ENCODE measurements at regions not wholly inside any gene's neighbourhood (a gene's known extent, or its start where the extent isn't known, plus 50 kb on each side); places are given as distances from the start of the nearest gene placed in this dataset.

DNA sequence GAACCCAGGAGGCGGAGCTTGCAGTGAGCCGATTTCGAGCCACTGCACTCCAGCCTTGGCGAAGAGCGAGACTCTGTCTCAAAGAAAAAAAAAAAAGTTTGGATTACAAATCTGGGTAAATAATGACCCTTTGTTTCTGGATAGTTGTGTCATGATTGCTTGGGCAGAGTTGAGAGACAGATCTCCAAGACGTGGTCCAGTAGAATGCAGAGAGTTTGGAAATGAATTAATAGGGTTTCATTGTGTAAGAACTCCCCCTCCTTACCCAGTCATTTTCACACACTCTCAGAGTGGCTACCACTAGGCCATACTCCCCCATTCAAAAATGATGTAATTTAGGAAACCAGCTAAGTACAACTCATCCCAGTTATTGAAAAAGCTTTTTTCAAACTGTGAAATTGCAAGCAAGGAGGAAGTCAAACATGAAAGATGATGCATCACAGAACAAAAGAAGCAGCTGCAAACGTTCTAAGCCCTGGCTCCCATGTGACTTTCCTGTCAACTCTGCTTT, 1331.9 kb downstream of the AACS start:
- TF ChIP-seq CTCF (IDR thresholded peaks at IDR 0.05) (no peak), POLR2A (IDR thresholded peaks at IDR 0.05) (no peak), POLR2AphosphoS5 (IDR thresholded peaks at IDR 0.05) (no peak)

Data from prostate gland (tissue), 2 donors.